GM12892 (cell line): ENCODE measurements at regions not wholly inside any gene's neighbourhood (a gene's known extent, or its start where the extent isn't known, plus 50 kb on each side); places are given as distances from the start of the nearest gene placed in this dataset.

Experiments
- POLR2A ChIP-seq: IDR thresholded peaks from 2 replicates; pipeline ENCODE4 v1.6.1; 2011; ENCODE audit warnings: low read depth, low read length, control low read depth
- TAF1 ChIP-seq: IDR thresholded peaks from 2 replicates; pipeline ENCODE4 v1.6.1; 2011; ENCODE audit warnings: low read depth, mild to moderate bottlenecking, control low read depth, low read length, borderline replicate concordance

DNA sequence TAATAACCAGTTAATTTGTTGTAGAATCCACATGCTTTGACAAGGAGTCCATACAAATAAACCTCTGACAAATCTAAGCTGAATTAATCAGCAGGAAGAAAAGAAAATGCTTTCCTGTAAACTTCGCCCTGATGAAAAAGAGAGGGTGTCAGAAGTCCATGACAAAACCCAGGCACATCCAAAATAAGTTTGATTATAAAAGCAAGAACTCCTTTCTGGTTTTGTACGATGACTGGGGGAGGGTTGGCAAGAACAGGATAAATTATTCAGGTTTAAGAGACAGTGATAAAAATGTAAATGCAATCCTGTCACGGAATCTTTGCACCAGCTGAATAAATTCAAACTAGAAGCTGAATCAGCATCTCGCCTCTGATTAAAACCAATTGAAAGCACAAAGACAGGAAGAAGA, 469.2 kb upstream of the TNP1 start:
- TF ChIP-seq POLR2A, result no peak
- TF ChIP-seq TAF1, result no peak
